Keratinocyte (primary cell): ENCODE measurements at regions not wholly inside any gene's neighbourhood (a gene's known extent, or its start where the extent isn't known, plus 50 kb on each side); places are given as distances from the start of the nearest gene placed in this dataset.
"Not testable (repeated sequence)": the region's sequence is repeated elsewhere in the genome, so short reads cannot be mapped to it uniquely, and the experiment has no call there.

Source experiments
- DNase-seq: peaks from one replicate; pipeline ENCODE4 v3.0.0-alpha.2; 2011; ENCODE audit warnings: low read depth, missing footprints, low spot score
- FAIRE-seq: peaks from 2 replicates; lab custom pipeline; 2011; peaks lifted over from hg19 to GRCh38; lab: Jason Lieb, UNC
- H2AFZ ChIP-seq: 2 replicates; pipeline ENCODE4 v1.6.0; 2012; ENCODE audit warnings: low read length, control low read depth, inconsistent platforms; ENCODE audit not compliant: control insufficient read depth
- H3K27ac ChIP-seq: 2 replicates; pipeline ENCODE4 v1.5.1; 2011; ENCODE audit warnings: low read length; ENCODE audit not compliant: control insufficient read depth, insufficient read depth
- H3K27me3 ChIP-seq: 3 replicates; pipeline ENCODE4 v1.6.0; 2011; ENCODE audit warnings: low read length; ENCODE audit not compliant: control insufficient read depth, insufficient read depth; ENCODE audit errors: extremely low read depth
- H3K36me3 ChIP-seq, 2 experiments: 2 replicates in 1 of 2; 3 replicates in 1 of 2; pipeline ENCODE4 v1.5.1; 2011; ENCODE audit warnings: low read length in 2 of 2, mild to moderate bottlenecking in 1 of 2; ENCODE audit not compliant: control insufficient read depth in 2 of 2, insufficient read depth in 2 of 2; ENCODE audit errors: extremely low read depth in 1 of 2
- H3K4me1 ChIP-seq: 3 replicates; pipeline ENCODE4 v1.5.1; 2011; ENCODE audit warnings: low read length; ENCODE audit not compliant: control insufficient read depth, insufficient read depth; ENCODE audit errors: extremely low read depth
- H3K4me2 ChIP-seq: 3 replicates; pipeline ENCODE4 v1.6.0; 2011; ENCODE audit warnings: low read depth, low read length; ENCODE audit not compliant: control insufficient read depth, insufficient read depth; ENCODE audit errors: extremely low read depth
- H3K4me3 ChIP-seq, 3 experiments: fragments of 200-600 bp in 1 of 3; sonication (generic) in 1 of 3; 2 replicates in 2 of 3; 3 replicates in 1 of 3; pipeline ENCODE4 v1.5.1; 2011 to 2016; ENCODE audit warnings: low read length in 3 of 3, mild to moderate bottlenecking in 3 of 3, control low read depth in 2 of 3, inconsistent platforms in 1 of 3, low read depth in 1 of 3, mixed read lengths in 1 of 3, mixed run types in 1 of 3, moderate library complexity in 1 of 3; ENCODE audit not compliant: control insufficient read depth in 2 of 3, insufficient read depth in 2 of 3; ENCODE audit errors: extremely low read depth in 1 of 3
- H3K79me2 ChIP-seq: 2 replicates; pipeline ENCODE4 v1.6.0; 2012; ENCODE audit warnings: low read length; ENCODE audit not compliant: control insufficient read depth, insufficient read depth
- H3K9ac ChIP-seq: 3 replicates; pipeline ENCODE4 v1.6.0; 2011; ENCODE audit warnings: low read length; ENCODE audit not compliant: control insufficient read depth, insufficient read depth; ENCODE audit errors: extremely low read depth
- H3K9me1 ChIP-seq: 3 replicates; pipeline ENCODE4 v1.6.0; 2011; ENCODE audit warnings: low read length; ENCODE audit not compliant: control insufficient read depth, insufficient read depth; ENCODE audit errors: extremely low read depth
- H3K9me3 ChIP-seq: 2 replicates; pipeline ENCODE4 v1.5.1; 2012; ENCODE audit warnings: low read depth, low read length; ENCODE audit not compliant: control insufficient read depth
- H4K20me1 ChIP-seq: 3 replicates; pipeline ENCODE4 v1.6.0; 2011; ENCODE audit warnings: low read length; ENCODE audit not compliant: control insufficient read depth, insufficient read depth; ENCODE audit errors: extremely low read depth
- CTCF ChIP-seq, 3 experiments: IDR thresholded peaks in 1 of 3; conservative IDR thresholded peaks in 1 of 3; optimal IDR thresholded peaks in 1 of 3; 2 replicates in 2 of 3; 3 replicates in 1 of 3; pipeline versions ENCODE3 to v1.5.1; 2011; ENCODE audit warnings: low read length in 3 of 3, mild to moderate bottlenecking in 3 of 3, moderate library complexity in 2 of 3, control low read depth in 1 of 3, inconsistent platforms in 1 of 3; ENCODE audit not compliant: insufficient read depth in 2 of 3; ENCODE audit errors: extremely low read depth in 1 of 3
- EZH2 ChIP-seq: IDR thresholded peaks from one replicate; pipeline ENCODE4 v1.6.1; 2012; ENCODE audit warnings: inconsistent platforms, mild to moderate bottlenecking, low read length, moderate library complexity
- dilution Hi-C: fragments of 300-500 bp; cut with MboI; formaldehyde crosslinking; loops from one replicate; pipeline ENCODE4 v1.7.0; 2020; ENCODE audit warnings: low sequenced_read_pairs; ENCODE audit not compliant: extremely low pct_ligation_motif_present

- TF ChIP-seq EZH2 (no peak), CTCF (optimal IDR thresholded peaks at IDR 0.05 in 1 of 3, IDR thresholded peaks at IDR 0.05 in 1 of 3, conservative IDR thresholded peaks at IDR 0.05 in 1 of 3; ENCODE audit: extremely low read depth in 1 of 3, insufficient read depth in 2 of 3, low read length in 3 of 3) (no peak)
- DNase-seq (no peak), FAIRE-seq (no peak)
- dilution Hi-C loops = no loop called here
- no peaks in the 10 kb centered on the region for H3K36me3 ChIP-seq
- H3K79me2 ChIP-seq = no peaks in the 10 kb centered on the region
- H3K27me3 ChIP-seq = no peaks in the 10 kb centered on the region
- no peaks in the 10 kb centered on the region for H3K9me3 ChIP-seq
- H3K9me1 ChIP-seq = no peaks in the 10 kb centered on the region
- no peak overlapping the region for H3K9ac ChIP-seq
- H2AFZ ChIP-seq = no peak overlapping the region
- H3K4me1 ChIP-seq = no peaks in the 10 kb centered on the region
- no peak overlapping the region for H3K4me2 ChIP-seq
- H4K20me1 ChIP-seq = no peaks in the 10 kb centered on the region
- no peak overlapping the region for H3K27ac ChIP-seq
- no peak overlapping the region for H3K4me3 ChIP-seq
These were observed 659.0 kb upstream of the ARRDC3 start for GRCh38 chr5:92041911-92042660.

- H3K9ac ChIP-seq = no peak overlapping the region
- H3K36me3 ChIP-seq = no peaks in the 10 kb centered on the region
- no peaks in the 10 kb centered on the region for H3K9me1 ChIP-seq
- dilution Hi-C loops = no loop called here
- no peak overlapping the region for H2AFZ ChIP-seq
- no peaks in the 10 kb centered on the region for H3K4me1 ChIP-seq
- H3K79me2 ChIP-seq = no peaks in the 10 kb centered on the region
- no peak overlapping the region for H3K4me2 ChIP-seq
- H3K27ac ChIP-seq = no peak overlapping the region
- no peaks in the 10 kb centered on the region for H3K9me3 ChIP-seq
- H3K27me3 ChIP-seq = no peaks in the 10 kb centered on the region
- FAIRE-seq = no peak
- DNase-seq = no peak
- TF ChIP-seq CTCF (optimal IDR thresholded peaks at IDR 0.05 in 1 of 3, IDR thresholded peaks at IDR 0.05 in 1 of 3, conservative IDR thresholded peaks at IDR 0.05 in 1 of 3; ENCODE audit: extremely low read depth in 1 of 3, insufficient read depth in 2 of 3, low read length in 3 of 3) = no peak
- no peak for TF ChIP-seq EZH2
- H4K20me1 ChIP-seq = no peaks in the 10 kb centered on the region
- no peak overlapping the region for H3K4me3 ChIP-seq
These were observed 658.1 kb upstream of the ARRDC3 start for GRCh38 chr5:92041206-92041605.

GRCh38 chr5:92029792-92030191 is 646.7 kb upstream of the ARRDC3 start:
- DNase-seq, H2AFZ ChIP-seq, H3K9me1 ChIP-seq, H3K9me3 ChIP-seq, H3K4me1 ChIP-seq, H3K36me3 ChIP-seq, H3K27ac ChIP-seq, H3K9ac ChIP-seq, H3K4me3 ChIP-seq, H3K4me2 ChIP-seq, H4K20me1 ChIP-seq, dilution Hi-C loops, H3K27me3 ChIP-seq, H3K79me2 ChIP-seq, FAIRE-seq: not testable (repeated sequence)
